NCI-H748 (cell line): ENCODE measurements at regions not wholly inside any gene's neighbourhood (a gene's known extent, or its start where the extent isn't known, plus 50 kb on each side); places are given as distances from the start of the nearest gene placed in this dataset.

Experiments used
- DNase-seq: peaks from one replicate; lab custom pipeline; 2025; ENCODE audit not compliant: unreplicated experiment; lab: John Stamatoyannopoulos, UW

GRCh38 chr10:83233691-83234090 lies 905.6 kb upstream of the GHITM start:
- DNase-seq, result no peak

- no peak for DNase-seq
These were observed 891.1 kb upstream of the GHITM start for GRCh38 chr10:83248106-83248631.

GRCh38 chr10:83250396-83250795 lies 888.9 kb upstream of the GHITM start:
- DNase-seq, result no peak

GRCh38 chr10:83252169-83252568 lies 887.1 kb upstream of the GHITM start:
- no peak for DNase-seq

GRCh38 chr10:83252596-83252995 lies 886.7 kb upstream of the GHITM start:
- DNase-seq, result no peak

- DNase-seq, result no peak
These were observed 886.2 kb upstream of the GHITM start for GRCh38 chr10:83253011-83253671.

- DNase-seq, result no peak
These were observed 884.6 kb upstream of the GHITM start for GRCh38 chr10:83254698-83255097.

- DNase-seq, result no peak
These were observed 876.9 kb upstream of the GHITM start for GRCh38 chr10:83262434-83262833.

GRCh38 chr10:83272666-83273434 lies 866.5 kb upstream of the GHITM start:
- no peak for DNase-seq

- DNase-seq, result no peak
These were observed 865.2 kb upstream of the GHITM start for GRCh38 chr10:83274088-83274487.

- no peak for DNase-seq
These were observed 862.3 kb upstream of the GHITM start for GRCh38 chr10:83276971-83277370.

- DNase-seq, result no peak
These were observed 856.2 kb upstream of the GHITM start for GRCh38 chr10:83283151-83283550.

- no peak for DNase-seq
These were observed 851.9 kb upstream of the GHITM start for GRCh38 chr10:83287374-83287773.

GRCh38 chr10:83289373-83289772 lies 849.9 kb upstream of the GHITM start:
- no peak for DNase-seq

GRCh38 chr10:83289948-83290347 lies 849.4 kb upstream of the GHITM start:
- DNase-seq, result no peak

GRCh38 chr10:83301732-83302131 lies 837.6 kb upstream of the GHITM start:
- no peak for DNase-seq

- no peak for DNase-seq
These were observed 836.7 kb upstream of the GHITM start for GRCh38 chr10:83302623-83303022.

GRCh38 chr10:83310688-83311087 lies 828.6 kb upstream of the GHITM start:
- DNase-seq, result no peak

GRCh38 chr10:83312570-83312969 lies 826.7 kb upstream of the GHITM start:
- DNase-seq, result no peak

GRCh38 chr10:83332690-83333089 lies 806.6 kb upstream of the GHITM start:
- DNase-seq, result no peak

- no peak for DNase-seq
These were observed 805.7 kb upstream of the GHITM start for GRCh38 chr10:83333566-83333965.

- DNase-seq, result no peak
These were observed 795.6 kb upstream of the GHITM start for GRCh38 chr10:83343676-83344075.
